K562 (cell line): ENCODE measurements at regions not wholly inside any gene's neighbourhood (a gene's known extent, or its start where the extent isn't known, plus 50 kb on each side); places are given as distances from the start of the nearest gene placed in this dataset.

ENCODE experiments used
- ATAC-seq: fragments of 200-7000 bp; cut with Tn5 transposase; 3 replicates; pipeline ENCODE4 v1.9.1; 2020; ENCODE audit warnings: moderate library complexity
- BruUV-seq: library from RNA; stranded (reverse); fragments of 400-500 nt; replicated peaks from 2 replicates; lab custom pipeline; 2021; lab: Mats Ljungman, UMichigan
- CTCF ChIA-PET: fragments of 300-600 bp; formaldehyde crosslinking; extraction: SDS; loops from one replicate; lab custom pipeline; 2021; ENCODE audit warnings: low intra/inter-chr PET ratio; lab: Yijun Ruan, JAX
- POLR2A ChIA-PET: fragments of 300-600, 350-650 bp; sonication (Branson Sonifier 250); formaldehyde crosslinking; extraction: SDS; loops from one replicate; lab custom pipeline; 2021; ENCODE audit warnings: antibody characterized with exemption, inconsistent platforms; lab: Yijun Ruan, JAX
- DNase-seq, 4 experiments: peaks; one replicate each; pipeline versions ENCODE4 v3.0.0 to v3.0.0-alpha.2; 2011 to 2018; ENCODE audit warnings: low spot score in 3 of 4, mixed read lengths in 3 of 4; ENCODE audit errors: extremely low read depth in 1 of 4
- FAIRE-seq: peaks from 2 replicates; lab custom pipeline; 2011; peaks lifted over from hg19 to GRCh38; lab: Jason Lieb, UNC
- H2AFZ ChIP-seq: 2 replicates; pipeline ENCODE4 v1.6.0; 2011; ENCODE audit warnings: low read depth, low read length, control low read depth, inconsistent platforms
- H3K27ac ChIP-seq: fragments of 200-600 bp; 3 replicates; pipeline ENCODE4 v1.8.0; 2011; ENCODE audit warnings: low read depth, mild to moderate bottlenecking, control low read depth, inconsistent platforms, low read length, moderate library complexity, mixed read lengths; ENCODE audit errors: extremely low read depth
- H3K27me3 ChIP-seq, 2 experiments: fragments of 300-600 bp in 1 of 2; 2 replicates in 1 of 2; 3 replicates in 1 of 2; pipeline versions ENCODE4 v1.6.0 to v1.8.0; 2011; ENCODE audit warnings: inconsistent platforms in 2 of 2, low read length in 2 of 2, mild to moderate bottlenecking in 1 of 2, mixed read lengths in 1 of 2, moderate library complexity in 1 of 2; ENCODE audit not compliant: control insufficient read depth in 2 of 2, insufficient read depth in 2 of 2
- H3K36me3 ChIP-seq: fragments of 300-600 bp; 3 replicates; pipeline ENCODE4 v1.8.0; 2011; ENCODE audit warnings: mild to moderate bottlenecking, low read length, inconsistent platforms; ENCODE audit not compliant: control insufficient read depth, insufficient read depth
- H3K4me1 ChIP-seq, 2 experiments: fragments of 200-600 bp in 1 of 2; replicated peaks in 1 of 2; 2 replicates in 1 of 2; 3 replicates in 1 of 2; pipeline versions ENCODE4 v1.5.1 to v1.8.0; 2011; ENCODE audit warnings: inconsistent platforms in 2 of 2, low read length in 2 of 2, mild to moderate bottlenecking in 1 of 2, mixed read lengths in 1 of 2, moderate library complexity in 1 of 2; ENCODE audit not compliant: control insufficient read depth in 2 of 2, insufficient read depth in 2 of 2
- H3K4me2 ChIP-seq: 2 replicates; pipeline ENCODE4 v1.6.1; 2011; ENCODE audit warnings: low read length, control low read depth, inconsistent platforms, mixed read lengths; ENCODE audit not compliant: insufficient read depth
- H3K4me3 ChIP-seq: fragments of 200-600 bp; sonication (generic), shearing (Covaris generic); 2 replicates; pipeline ENCODE4 v1.5.1; 2016; ENCODE audit warnings: control low read depth, inconsistent platforms
- H3K79me2 ChIP-seq: fragments of 200-600 bp; 3 replicates; pipeline ENCODE4 v1.8.0; 2011; ENCODE audit warnings: low read length, inconsistent platforms; ENCODE audit not compliant: control insufficient read depth, insufficient read depth
- H3K9ac ChIP-seq, 2 experiments: 2 replicates each; pipeline versions ENCODE4 v1.6.0 to v1.6.1; 2011; ENCODE audit warnings: low read depth in 2 of 2, low read length in 2 of 2, control low read depth in 1 of 2, inconsistent platforms in 1 of 2, mild to moderate bottlenecking in 1 of 2, mixed read lengths in 1 of 2; ENCODE audit not compliant: insufficient read depth in 1 of 2
- H3K9me1 ChIP-seq: one replicate; pipeline ENCODE4 v1.6.0; 2011; ENCODE audit warnings: inconsistent platforms, mild to moderate bottlenecking, low read length, moderate library complexity; ENCODE audit not compliant: control insufficient read depth, insufficient read depth
- H3K9me3 ChIP-seq: replicated peaks from 2 replicates; pipeline ENCODE4 v1.5.1; 2011; ENCODE audit warnings: low read depth, low read length, inconsistent platforms; ENCODE audit not compliant: control insufficient read depth, insufficient read depth
- H4K20me1 ChIP-seq: replicated peaks from 2 replicates; pipeline ENCODE4 v1.6.1; 2011; ENCODE audit warnings: low read length, inconsistent platforms, mixed read lengths; ENCODE audit not compliant: control insufficient read depth, insufficient read depth
- ARID3A ChIP-seq: IDR thresholded peaks from 2 replicates; pipeline ENCODE4 v1.6.1; 2012; ENCODE audit warnings: low read depth, low read length, improper control_type of control experiment, borderline replicate concordance
- CBFA2T3 ChIP-seq: fragments of 450-650 bp; IDR thresholded peaks from 2 replicates; pipeline ENCODE4 v1.6.1; 2017
- EP300 ChIP-seq: IDR thresholded peaks from 2 replicates; pipeline ENCODE4 v1.6.1; 2012; ENCODE audit warnings: low read length, improper control_type of control experiment
- FOXK2 ChIP-seq, 2 experiments: fragments of 450-650 bp; IDR thresholded peaks in 1 of 2; conservative IDR thresholded peaks in 1 of 2; 2 replicates each; pipeline ENCODE4 v1.6.1; 2016; ENCODE audit warnings: low read depth in 2 of 2, mild to moderate bottlenecking in 1 of 2
- LEF1 ChIP-seq: fragments of 450-650 bp; IDR thresholded peaks from 2 replicates; pipeline ENCODE4 v1.6.1; 2016; ENCODE audit warnings: mild to moderate bottlenecking
- MGA ChIP-seq: fragments of 450-650 bp; IDR thresholded peaks from 2 replicates; pipeline ENCODE4 v1.6.1; 2016; ENCODE audit warnings: mild to moderate bottlenecking, moderate library complexity
- NFRKB ChIP-seq: fragments of 450-650 bp; IDR thresholded peaks from 2 replicates; pipeline ENCODE4 v1.6.1; 2016; ENCODE audit warnings: low read depth
- RBM25 ChIP-seq: fragments of 200-400 bp; formaldehyde crosslinking; IDR thresholded peaks from 2 replicates; pipeline ENCODE4 v1.6.1; 2018; ENCODE audit warnings: low read length, low read depth, moderate library complexity; ENCODE audit not compliant: severe bottlenecking
- RHOXF2B ChIP-seq: fragments of 250-450 bp; sonication (Bioruptor Pico); conservative IDR thresholded peaks from 2 replicates; pipeline ENCODE4 v1.5.1; 2021
- SMARCA5 ChIP-seq: fragments of 450-650 bp; IDR thresholded peaks from 2 replicates; pipeline ENCODE4 v1.6.1; 2016
- TCFL5 ChIP-seq: fragments of 250-450 bp; sonication (Bioruptor Pico); conservative IDR thresholded peaks from 2 replicates; pipeline ENCODE4 v1.6.1; 2021; ENCODE audit warnings: mild to moderate bottlenecking, moderate library complexity, matching md5 sums
- ZNF785 ChIP-seq: fragments of 250-450 bp; sonication (Bioruptor Pico); IDR thresholded peaks from 2 replicates; pipeline ENCODE4 v1.4.0; 2020; ENCODE audit warnings: mild to moderate bottlenecking
- ZZZ3 ChIP-seq: fragments of 450-650 bp; IDR thresholded peaks from 2 replicates; pipeline ENCODE4 v1.6.1; 2016; ENCODE audit warnings: antibody characterized with exemption, mild to moderate bottlenecking, moderate library complexity
- WGBS: fragments of 100-300 bp; shearing (Covaris generic); methylation state at CpG from one replicate; pipeline ENCODE4 v1.1.6; 2016; ENCODE audit warnings: low coverage, mixed read lengths; ENCODE audit not compliant: insufficient coverage; ENCODE audit errors: missing lambda C conversion rate; 5-methylcytosine and 5-hydroxymethylcytosine counted together
- in situ Hi-C: fragments of 300-500 bp; cut with MboI; formaldehyde crosslinking; loops from 4 replicates; pipeline ENCODE4 v1.15.0; 2018; ENCODE audit warnings: inconsistent platforms, mixed read lengths
- intact Hi-C: fragments of 100-400 bp; cut with micrococcal nuclease; formaldehyde crosslinking; loops from 2 replicates; pipeline ENCODE4 v1.14.2; 2022

GRCh38 chr10:118957443-118957825, 72.1 kb upstream of the NANOS1 start:
- POLR2A ChIA-PET: no interaction called here
- H3K9me3 ChIP-seq: no peaks in the 10 kb centered on the region
- FAIRE-seq (no peak), DNase-seq (no peak), ATAC-seq (no peak)
- H3K27me3 ChIP-seq: peaks cover 0 to 43% of the 10 kb centered on the region in 2 experiments; a peak in 2 of 5 replicates
- no peaks in the 10 kb centered on the region; the same call in 1 of the 2 replicates for H4K20me1 ChIP-seq
- H3K36me3 ChIP-seq: no peaks in the 10 kb centered on the region
- H3K4me2 ChIP-seq: no peak overlapping the region
- H3K4me1 ChIP-seq: no peaks in the 10 kb centered on the region; a peak in 1 of 5 replicates
- no peak overlapping the region for H3K27ac ChIP-seq
- H2AFZ ChIP-seq: no peak overlapping the region
- in situ Hi-C loops (no loop called here), intact Hi-C loops (no loop called here)
- CTCF ChIA-PET: no interaction called here
- no peak overlapping the region for H3K9ac ChIP-seq
- no peaks in the 10 kb centered on the region for H3K79me2 ChIP-seq
- no peak overlapping the region for H3K4me3 ChIP-seq
- H3K9me1 ChIP-seq: no peaks in the 10 kb centered on the region
- 0% methylated on average over 5 of the region's 5 CpGs for WGBS
- BruUV-seq: no TSS peak
- TF ChIP-seq SMARCA5: no peak
- no peak for TF ChIP-seq CBFA2T3
- no peak for TF ChIP-seq LEF1
- TF ChIP-seq EP300: no peak
- TF ChIP-seq ZNF785 (CRISPR knock-in tag): no peak
- TF ChIP-seq MGA: no peak
- TF ChIP-seq TCFL5 (CRISPR knock-in tag): no peak
- no peak for TF ChIP-seq NFRKB
- TF ChIP-seq FOXK2 (conservative IDR thresholded peaks at IDR 0.05 in 1 of 2, IDR thresholded peaks at IDR 0.05 in 1 of 2; ENCODE audit: low read depth in 2 of 2): no peak
- no peak for TF ChIP-seq RHOXF2B
- TF ChIP-seq RBM25: no peak
- no peak for TF ChIP-seq ARID3A
- TF ChIP-seq ZZZ3: no peak
